Upper lobe of left lung (tissue), 6 donors: ENCODE measurements at regions not wholly inside any gene's neighbourhood (a gene's known extent, or its start where the extent isn't known, plus 50 kb on each side); places are given as distances from the start of the nearest gene placed in this dataset.
A peak's percentile ranks its signal among the peaks of the same experiment; 100 is the strongest.

Source experiments
- ATAC-seq, 2 donors: fragments of 200-7000 bp; cut with Tn5 transposase; one replicate each; pipeline ENCODE4 v1.9.1; 2022; ENCODE audit warnings: mild to moderate bottlenecking in 2 of 2, moderate library complexity in 2 of 2; ENCODE audit not compliant: low FRiP score in 2 of 2
- DNase-seq, 2 donors: peaks; one replicate each; pipeline ENCODE4 v3.0.0-alpha.2; 2019 to 2020
- H3K27ac ChIP-seq, 4 donors: fragments of 200-600 bp; sonication (generic); one replicate each; pipeline ENCODE4 v1.5.1; 2016 to 2019
- H3K27me3 ChIP-seq, 4 donors: fragments of 200-600 bp; sonication (generic); one replicate each; pipeline ENCODE4 v1.5.1; 2017 to 2019
- H3K36me3 ChIP-seq, 4 donors: fragments of 200-600 bp; sonication (generic); one replicate each; pipeline ENCODE4 v1.5.1; 2016 to 2019
- H3K4me1 ChIP-seq, 4 donors: fragments of 200-600 bp; sonication (generic); one replicate each; pipeline ENCODE4 v1.5.1; 2018 to 2019
- H3K4me3 ChIP-seq, 4 donors: fragments of 200-600 bp; sonication (generic); one replicate each; pipeline ENCODE4 v1.5.1; 2017 to 2019; ENCODE audit warnings: mild to moderate bottlenecking in 2 of 4, moderate library complexity in 1 of 4
- H3K9me3 ChIP-seq, 4 donors: fragments of 200-600 bp; sonication (generic); one replicate each; pipeline ENCODE4 v1.5.1; 2018 to 2019
- CTCF ChIP-seq, 6 experiments: fragments of 450-650 bp in 4 of 6; fragments of 200-600 bp in 2 of 6; sonication (generic) in 2 of 6; IDR thresholded peaks; one replicate each; pipeline ENCODE4 v1.5.1; 2016 to 2019; ENCODE audit warnings: antibody characterized with exemption in 6 of 6
- EP300 ChIP-seq, 4 donors: sonication (generic); formaldehyde crosslinking; IDR thresholded peaks; one replicate each; pipeline ENCODE4 v1.5.1; 2017; ENCODE audit warnings: antibody characterized with exemption in 4 of 4, control low read depth in 2 of 4
- POLR2A ChIP-seq, 4 donors: fragments of 450-650 bp; IDR thresholded peaks; one replicate each; pipeline ENCODE4 v1.5.1; 2016 to 2017; ENCODE audit warnings: antibody characterized with exemption in 4 of 4, mild to moderate bottlenecking in 2 of 4
- POLR2AphosphoS5 ChIP-seq, 2 donors: sonication (generic); formaldehyde crosslinking; IDR thresholded peaks; one replicate each; pipeline ENCODE4 v1.5.1; 2017; ENCODE audit warnings: antibody characterized with exemption in 2 of 2
- WGBS, 2 donors: methylation state at CpG; one replicate each; pipeline ENCODE4 v1.1.5; 2017 to 2018; 5-methylcytosine and 5-hydroxymethylcytosine counted together
- donor health status: DM: no; HTN: no; CAD: no; lungs with moderate emphysema.
- donor health status: DM: no; HTN: yes; CAD: no; lungs with severe emphysema.

- peak in 1 of 2 donors; percentile 28 for DNase-seq
- ATAC-seq = no peak
- Histone ChIP-seq H3K4me3 (no peak overlapping the region), H3K27me3 (no peaks in the 10 kb centered on the region), H3K9me3 (no peaks in the 10 kb centered on the region), H3K27ac (no peak overlapping the region), H3K36me3 (no peaks in the 10 kb centered on the region), H3K4me1 (no peaks in the 10 kb centered on the region)
- TF ChIP-seq CTCF (IDR thresholded peaks at IDR 0.05) = no peak
- no peak for TF ChIP-seq POLR2A (IDR thresholded peaks at IDR 0.05)
- TF ChIP-seq EP300 (IDR thresholded peaks at IDR 0.05) = no peak
- TF ChIP-seq POLR2AphosphoS5 (IDR thresholded peaks at IDR 0.05) = no peak
- WGBS, 2 donors = 82 to 92% methylated on average over 14 of the region's 14 CpGs
Measured at GRCh38 chr3:174408310-174408709, 450.8 kb upstream of the NAALADL2 start.

- H3K27ac ChIP-seq = no peak overlapping the region
- no peaks in the 10 kb centered on the region for H3K4me1 ChIP-seq
- H3K4me3 ChIP-seq = no peak overlapping the region
- no peaks in the 10 kb centered on the region for H3K36me3 ChIP-seq
- no peaks in the 10 kb centered on the region for H3K27me3 ChIP-seq
- H3K9me3 ChIP-seq = no peaks in the 10 kb centered on the region
- ATAC-seq (no peak), DNase-seq (no peak)
- TF ChIP-seq EP300 (IDR thresholded peaks at IDR 0.05) (no peak), CTCF (IDR thresholded peaks at IDR 0.05) (no peak), POLR2A (IDR thresholded peaks at IDR 0.05) (no peak), POLR2AphosphoS5 (IDR thresholded peaks at IDR 0.05) (no peak)
- WGBS, 2 donors = 55 to 76% methylated on average over 3 of the region's 3 CpGs
Measured at GRCh38 chr3:174409086-174409743, 449.9 kb upstream of the NAALADL2 start.

- DNase-seq = no peak
- Histone ChIP-seq H3K4me3 (no peak overlapping the region), H3K27me3 (no peaks in the 10 kb centered on the region), H3K9me3 (no peaks in the 10 kb centered on the region), H3K36me3 (no peaks in the 10 kb centered on the region), H3K27ac (no peak overlapping the region), H3K4me1 (no peaks in the 10 kb centered on the region)
- TF ChIP-seq POLR2A (IDR thresholded peaks at IDR 0.05) (no peak), EP300 (IDR thresholded peaks at IDR 0.05) (no peak), POLR2AphosphoS5 (IDR thresholded peaks at IDR 0.05) (no peak), CTCF (IDR thresholded peaks at IDR 0.05) (no peak)
- WGBS, 2 donors = 44 to 64% methylated on average over 2 of the region's 2 CpGs
- ATAC-seq = no peak
Measured at GRCh38 chr3:174413062-174413912, 445.8 kb upstream of the NAALADL2 start.

- Histone ChIP-seq H3K4me3 (no peak overlapping the region), H3K27ac (no peak overlapping the region), H3K9me3 (no peaks in the 10 kb centered on the region), H3K4me1 (no peaks in the 10 kb centered on the region), H3K27me3 (no peaks in the 10 kb centered on the region), H3K36me3 (no peaks in the 10 kb centered on the region)
- WGBS, 2 donors = 88 to 100% methylated on average over 1 of the region's 1 CpG
- no peak for DNase-seq
- ATAC-seq = no peak
- TF ChIP-seq CTCF (IDR thresholded peaks at IDR 0.05) (no peak), POLR2AphosphoS5 (IDR thresholded peaks at IDR 0.05) (no peak), POLR2A (IDR thresholded peaks at IDR 0.05) (no peak), EP300 (IDR thresholded peaks at IDR 0.05) (no peak)
Measured at GRCh38 chr3:174414902-174415301, 444.2 kb upstream of the NAALADL2 start.
